Tongue (tissue), 1 donor: ENCODE measurements at regions not wholly inside any gene's neighbourhood (a gene's known extent, or its start where the extent isn't known, plus 50 kb on each side); places are given as distances from the start of the nearest gene placed in this dataset.
"Not testable (repeated sequence)": the region's sequence is repeated elsewhere in the genome, so short reads cannot be mapped to it uniquely, and the experiment has no call there.

ENCODE experiments used
- DNase-seq: peaks from one replicate; pipeline ENCODE4 v3.0.0-alpha.2; 2015

GRCh38 chr14:92223025-92223424 is 99.9 kb upstream of the SLC24A4 start:
- no peak for DNase-seq

GRCh38 chr14:92224358-92224954 is 98.5 kb upstream of the SLC24A4 start:
- DNase-seq = no peak

- DNase-seq = no peak
Measured at GRCh38 chr14:92225731-92226130, 97.2 kb upstream of the SLC24A4 start.

- not testable (repeated sequence) for DNase-seq
Measured at GRCh38 chr14:92226166-92226565, 96.8 kb upstream of the SLC24A4 start.

GRCh38 chr14:92236243-92236900 is 86.6 kb upstream of the SLC24A4 start:
- DNase-seq = peak; percentile 77

GRCh38 chr14:92240658-92241057 is 82.3 kb upstream of the SLC24A4 start:
- no peak for DNase-seq

GRCh38 chr14:92241966-92242595 is 80.9 kb upstream of the SLC24A4 start:
- peak; percentile 32 for DNase-seq

- DNase-seq = no peak
Measured at GRCh38 chr14:92244805-92245204, 78.2 kb upstream of the SLC24A4 start.

GRCh38 chr14:92247341-92247740 is 75.6 kb upstream of the SLC24A4 start:
- no peak for DNase-seq

GRCh38 chr14:92247947-92248346 is 75.0 kb upstream of the SLC24A4 start:
- DNase-seq = no peak

- peak; percentile 49 for DNase-seq
Measured at GRCh38 chr14:92248696-92249095, 74.3 kb upstream of the SLC24A4 start.

GRCh38 chr14:92250366-92250765 is 72.6 kb upstream of the SLC24A4 start:
- DNase-seq = not testable (repeated sequence)

- peak; percentile 29 for DNase-seq
Measured at GRCh38 chr14:92252323-92252722, 70.6 kb upstream of the SLC24A4 start.

- no peak for DNase-seq
Measured at GRCh38 chr14:92253381-92253894, 69.5 kb upstream of the SLC24A4 start.

- peak; percentile 78 for DNase-seq
Measured at GRCh38 chr14:92254786-92255185, 68.2 kb upstream of the SLC24A4 start.

GRCh38 chr14:92258934-92259333 is 64.0 kb upstream of the SLC24A4 start:
- no peak for DNase-seq

GRCh38 chr14:92259613-92260357 is 63.2 kb upstream of the SLC24A4 start:
- DNase-seq = no peak

- peak; percentile 47 for DNase-seq
Measured at GRCh38 chr14:92263681-92264080, 59.3 kb upstream of the SLC24A4 start.

- no peak for DNase-seq
Measured at GRCh38 chr14:92264195-92264594, 58.8 kb upstream of the SLC24A4 start.

- DNase-seq = no peak
Measured at GRCh38 chr14:92266216-92266615, 56.7 kb upstream of the SLC24A4 start.
